DMS 273 (cell line): ENCODE measurements at regions not wholly inside any gene's neighbourhood (a gene's known extent, or its start where the extent isn't known, plus 50 kb on each side); places are given as distances from the start of the nearest gene placed in this dataset.

Experiments used
- DNase-seq: peaks from one replicate; lab custom pipeline; 2025; ENCODE audit not compliant: unreplicated experiment; lab: John Stamatoyannopoulos, UW

DNA sequence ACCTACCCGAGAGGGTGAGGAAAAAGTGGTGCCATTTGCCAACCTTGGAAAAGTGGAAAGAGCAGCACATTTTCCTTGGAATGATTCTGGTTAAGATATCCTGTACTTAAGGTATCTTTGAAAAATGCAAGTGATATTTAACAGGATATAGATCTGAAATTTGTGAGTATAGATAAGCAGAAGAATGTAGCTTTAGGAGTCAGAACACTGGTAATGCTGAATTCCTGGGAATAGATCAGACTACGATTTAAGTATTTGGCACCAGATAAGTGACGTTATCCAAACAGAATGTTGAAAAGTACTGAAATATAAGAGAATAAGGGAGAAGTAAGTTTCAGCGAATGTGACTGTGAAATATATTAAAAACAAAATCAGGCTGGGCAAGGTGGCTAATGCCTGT lies 210.1 kb downstream of the PCDH7 start:
- no peak for DNase-seq

DNA sequence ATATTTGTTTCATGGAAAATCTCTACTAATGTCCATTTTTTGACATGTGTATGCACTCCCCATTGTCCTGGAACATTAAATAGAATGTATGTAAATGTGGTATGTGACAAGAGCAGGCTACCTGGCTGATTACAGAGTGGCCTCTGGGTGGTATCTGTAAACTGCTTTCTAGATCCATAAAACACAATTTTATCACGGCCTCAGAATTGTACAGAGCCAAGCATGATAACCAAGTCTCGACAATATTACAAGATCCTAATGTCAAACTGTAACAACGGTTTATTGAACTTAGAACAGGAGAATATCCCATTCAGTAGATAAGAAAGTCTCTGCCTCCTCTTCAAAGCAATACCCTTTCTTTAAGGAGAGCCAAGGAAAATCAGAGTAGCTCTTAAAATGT lies 212.4 kb downstream of the PCDH7 start:
- DNase-seq = no peak

DNA sequence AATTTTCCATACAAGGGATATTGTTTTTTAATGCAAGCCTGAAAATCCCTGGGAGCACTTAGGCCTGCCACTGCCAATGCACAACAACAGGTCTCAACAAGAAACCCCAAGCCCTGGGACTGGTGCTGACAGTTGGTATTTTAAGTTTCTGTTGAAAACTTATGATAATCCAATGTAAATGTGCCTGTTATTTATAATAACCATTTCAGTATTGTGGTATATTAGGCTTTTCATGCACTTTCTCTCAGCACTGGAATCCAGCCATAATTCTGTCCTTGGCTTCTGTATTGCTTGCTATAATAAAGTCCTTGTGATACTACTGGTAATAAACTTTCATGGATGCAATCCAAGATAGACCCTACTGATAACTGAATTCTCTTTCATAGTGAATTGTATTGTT lies 218.9 kb downstream of the PCDH7 start:
- no peak for DNase-seq

DNA sequence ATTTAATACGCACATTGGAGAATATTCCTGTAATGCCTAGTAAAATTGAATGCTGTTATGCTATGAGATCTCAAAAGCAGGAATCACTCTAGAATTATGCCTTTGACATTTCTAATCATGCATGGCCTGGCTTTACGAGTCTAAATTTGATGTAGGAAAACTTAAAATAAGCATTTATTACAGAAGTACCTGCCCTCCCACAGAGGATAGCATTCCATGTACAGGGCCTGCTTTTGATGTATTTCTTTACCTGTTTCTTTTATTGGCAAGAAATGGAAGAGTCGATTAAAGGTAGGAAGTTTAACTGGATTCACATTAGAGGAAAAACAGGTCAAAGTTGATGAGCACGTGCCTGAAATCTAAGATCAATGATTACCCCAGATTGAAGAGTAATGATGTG lies 219.5 kb downstream of the PCDH7 start:
- DNase-seq = no peak

DNA sequence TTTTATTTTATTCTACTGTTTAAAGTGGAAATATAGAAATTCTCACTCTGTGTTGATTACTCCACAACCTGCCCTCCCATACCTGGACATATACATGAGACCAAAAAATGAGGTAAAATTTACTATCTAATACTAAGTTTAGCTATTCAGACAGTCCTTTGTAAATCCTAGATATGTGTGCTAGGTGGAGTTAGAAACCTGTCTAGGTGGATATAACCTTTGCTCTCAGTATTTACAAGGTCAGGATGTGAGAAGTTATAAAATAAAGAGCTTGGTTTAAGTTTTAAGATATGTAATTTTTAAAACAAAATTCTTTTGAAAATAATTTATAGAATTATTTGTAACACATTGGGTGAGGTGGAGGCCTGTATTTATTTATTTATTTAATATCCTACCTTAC lies 221.5 kb downstream of the PCDH7 start:
- no peak for DNase-seq

DNA sequence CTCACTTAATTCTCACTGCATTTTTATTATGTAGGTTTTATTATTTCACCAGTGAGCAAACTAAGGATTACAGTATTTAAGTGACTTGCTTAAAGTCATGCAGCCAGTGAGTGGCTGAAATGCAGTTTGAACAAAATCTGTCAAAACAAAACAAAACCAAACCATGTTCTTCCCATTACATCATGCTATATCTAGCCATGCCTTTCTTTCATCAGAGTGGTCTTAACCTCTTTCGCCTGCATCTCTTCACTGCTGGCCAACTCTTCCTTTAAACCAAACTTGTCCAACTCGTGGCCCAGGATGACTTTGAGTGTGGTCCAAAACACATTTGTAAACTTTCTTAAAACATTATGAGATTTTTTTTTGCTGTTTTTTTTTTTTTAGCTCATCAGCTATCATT lies 223.2 kb downstream of the PCDH7 start:
- DNase-seq = no peak

DNA sequence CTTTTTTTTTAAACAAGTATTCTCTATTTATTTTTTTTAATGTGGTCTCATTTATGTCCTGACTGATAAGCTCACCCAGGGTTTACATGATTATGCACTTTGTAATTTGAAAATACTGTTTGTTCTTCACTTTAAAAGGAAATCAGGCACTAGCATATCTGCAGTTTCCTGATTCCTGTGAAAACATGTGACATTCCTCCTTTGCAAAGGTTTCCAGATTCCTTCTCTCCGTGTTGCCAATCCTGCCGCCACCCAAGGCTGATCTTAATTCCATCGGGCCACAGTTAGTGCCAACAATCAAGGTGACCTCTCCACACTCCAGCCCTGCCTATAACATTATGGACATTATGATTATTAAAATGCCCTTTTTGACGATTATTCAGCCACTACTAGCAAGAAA lies 225.4 kb downstream of the PCDH7 start:
- no peak for DNase-seq

DNA sequence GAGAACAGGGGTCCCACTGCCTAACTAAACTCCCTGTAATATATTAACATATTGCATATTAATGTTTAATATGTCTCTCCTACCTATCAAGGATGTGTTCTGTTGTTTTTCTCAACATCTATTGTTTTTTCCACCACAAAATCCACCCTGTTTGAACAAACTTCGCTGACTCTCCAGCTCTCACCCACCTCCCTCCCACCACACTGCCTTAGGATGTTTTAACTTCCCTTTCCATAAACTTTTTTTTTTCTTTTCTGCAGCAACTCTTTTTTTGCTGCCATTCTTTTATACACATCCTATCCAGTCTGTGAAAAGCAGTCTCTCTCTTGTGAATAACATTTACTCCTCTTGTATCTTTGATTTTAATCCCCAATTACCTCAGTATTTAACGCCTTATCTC lies 226.1 kb downstream of the PCDH7 start:
- DNase-seq = no peak

DNA sequence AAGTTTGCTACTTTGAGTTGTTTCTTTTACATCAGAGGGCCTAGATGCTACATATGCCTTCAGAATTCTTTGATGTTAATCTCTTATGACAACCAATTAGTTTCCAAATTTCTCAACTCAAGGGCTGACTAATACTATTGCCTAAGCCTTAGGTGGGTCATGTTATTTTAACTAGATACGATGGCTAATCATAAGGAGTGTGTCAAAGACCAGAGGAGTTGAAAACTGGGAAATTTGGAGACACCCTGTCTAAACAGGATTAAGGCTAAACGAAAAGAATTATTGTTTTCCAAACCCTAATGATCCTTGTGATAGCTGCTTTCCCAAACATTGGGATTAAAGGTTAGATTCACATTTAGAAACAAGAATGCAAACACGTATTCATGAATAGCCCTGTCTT lies 228.5 kb downstream of the PCDH7 start:
- no peak for DNase-seq

DNA sequence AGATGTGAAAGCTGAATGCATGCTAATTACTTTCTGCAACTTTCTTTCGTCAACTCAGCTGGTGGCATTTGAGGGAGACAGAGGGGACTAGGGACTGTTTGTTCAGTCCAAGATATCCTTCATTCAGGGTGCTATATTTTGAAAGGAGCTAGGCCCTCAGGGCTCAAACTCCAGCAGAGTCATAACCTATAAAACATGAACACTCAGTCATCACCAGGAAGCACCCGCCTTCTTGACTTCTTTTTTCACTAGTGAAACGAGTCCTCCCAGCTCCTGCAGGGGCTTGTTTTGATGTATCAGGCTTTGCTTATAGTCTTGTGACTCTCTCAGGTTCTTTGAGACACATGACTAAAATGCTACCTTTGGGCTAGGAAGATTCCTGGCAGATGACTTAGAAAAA lies 230.6 kb downstream of the PCDH7 start:
- no peak for DNase-seq

DNA sequence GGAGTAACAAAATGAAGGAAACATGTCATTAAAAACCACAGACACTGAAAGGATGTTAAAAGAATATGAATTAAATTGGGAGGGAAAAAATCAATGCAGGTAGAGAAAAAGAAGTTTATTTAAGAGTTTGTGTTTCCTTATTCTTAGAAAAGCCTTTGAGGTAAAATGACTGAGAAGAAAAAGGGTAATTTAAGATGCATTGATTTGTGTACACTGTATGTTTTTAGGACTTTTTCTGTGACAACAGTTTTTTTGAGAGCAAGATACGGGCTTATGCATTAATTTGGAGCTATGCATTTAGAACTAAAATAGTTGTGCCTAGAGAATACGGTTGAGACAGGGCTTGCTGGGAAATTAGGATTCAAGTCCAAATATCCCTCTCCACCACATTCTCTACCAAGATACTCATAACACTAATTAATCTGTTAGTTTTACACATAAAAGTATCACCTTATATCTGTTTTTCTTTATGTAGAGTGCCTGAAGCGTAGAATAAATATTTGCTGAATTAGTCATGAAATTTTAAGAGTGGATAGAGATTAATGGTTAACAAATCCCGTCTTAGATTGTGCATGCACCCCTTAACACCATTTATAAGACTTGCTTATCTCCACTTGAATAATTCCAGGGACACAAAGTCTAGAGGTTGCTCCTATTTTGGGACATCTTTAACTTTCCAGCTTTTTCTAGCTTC lies 232.5 kb downstream of the PCDH7 start:
- no peak for DNase-seq

DNA sequence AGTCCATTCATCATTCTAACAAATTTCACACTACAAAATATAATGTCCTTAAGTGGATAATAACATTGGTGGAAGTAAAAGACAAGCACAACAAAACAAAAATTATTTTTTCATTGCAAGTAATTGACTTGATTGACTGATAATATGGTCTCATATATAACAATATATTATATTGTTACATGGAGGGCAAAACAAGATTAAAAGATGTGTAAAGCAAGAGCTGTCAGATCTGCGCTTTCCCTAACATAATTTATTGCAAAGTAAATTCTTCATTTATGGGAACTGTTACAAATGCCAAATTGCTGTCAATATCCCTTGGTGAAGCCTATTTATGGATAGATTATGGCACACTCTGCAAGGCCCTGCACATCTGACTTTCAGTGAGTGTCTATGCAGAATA lies 233.6 kb downstream of the PCDH7 start:
- DNase-seq = no peak

DNA sequence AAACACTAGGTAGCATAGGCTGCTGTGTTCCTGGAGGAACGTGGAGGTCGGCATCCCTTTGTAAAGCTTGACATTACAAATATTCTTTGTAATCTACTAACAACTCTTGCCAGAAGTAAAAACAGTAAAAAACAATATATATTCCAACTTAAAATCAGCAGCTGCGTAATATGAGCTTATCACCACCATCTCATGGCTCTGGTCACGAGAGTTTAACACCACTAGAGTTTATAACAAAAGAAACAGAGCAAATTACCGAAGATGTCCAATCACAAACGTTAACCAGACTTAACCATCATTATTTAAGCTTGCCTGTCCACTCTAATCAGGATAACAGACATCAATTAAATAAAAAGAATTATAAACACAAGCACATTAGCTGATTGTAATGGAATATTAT lies 236.7 kb downstream of the PCDH7 start:
- no peak for DNase-seq

DNA sequence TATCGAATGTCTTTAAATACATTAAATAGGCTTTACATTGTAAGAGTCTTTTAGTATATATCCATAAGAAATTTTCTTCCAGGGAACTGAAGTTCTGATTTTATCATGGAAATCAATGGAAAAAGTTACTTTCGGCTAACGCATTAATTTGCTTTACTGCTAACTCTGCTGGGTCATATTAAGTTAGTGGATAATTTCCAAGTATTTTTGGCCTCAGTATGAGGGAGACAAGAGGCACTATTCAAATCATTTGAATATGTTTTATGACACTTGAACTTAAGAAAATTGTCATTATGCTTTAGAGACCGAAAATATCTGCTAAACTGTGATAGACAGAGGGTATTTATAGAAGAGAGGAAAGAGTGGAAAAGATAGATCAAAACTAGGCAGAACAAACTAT lies 237.5 kb downstream of the PCDH7 start:
- no peak for DNase-seq

DNA sequence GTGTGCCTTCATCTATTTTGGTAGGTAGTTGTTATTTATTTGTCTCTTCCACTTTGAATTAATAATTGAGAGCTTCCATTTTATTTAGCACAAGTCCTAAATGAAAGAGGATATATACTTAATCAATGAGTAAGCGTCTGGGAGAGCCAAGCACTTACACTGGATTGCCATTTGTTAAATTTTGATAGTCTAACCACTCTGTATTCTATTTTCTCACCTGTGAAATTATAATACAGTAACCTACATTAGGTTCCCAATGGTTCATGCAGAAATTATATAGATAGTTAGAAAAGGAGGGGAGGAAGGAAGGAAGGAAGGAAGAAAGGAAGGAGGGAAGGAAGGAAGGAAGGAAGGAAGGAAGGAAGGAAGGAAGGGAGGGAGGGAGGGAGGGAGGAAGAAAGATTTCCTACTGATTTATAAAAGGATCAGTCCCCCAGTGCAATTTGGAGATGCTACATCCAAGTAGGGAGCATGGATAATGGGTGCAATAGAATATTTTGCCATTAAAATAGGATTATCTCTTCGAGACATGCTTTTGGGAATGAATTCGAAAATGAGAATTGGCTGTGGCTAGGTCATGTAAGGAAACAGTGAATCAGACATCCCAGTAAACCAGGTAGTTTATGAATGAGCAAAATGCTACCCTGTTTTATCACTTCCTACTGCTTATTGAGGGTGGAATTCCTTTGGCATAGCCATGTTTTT lies 239.8 kb downstream of the PCDH7 start:
- no peak for DNase-seq

DNA sequence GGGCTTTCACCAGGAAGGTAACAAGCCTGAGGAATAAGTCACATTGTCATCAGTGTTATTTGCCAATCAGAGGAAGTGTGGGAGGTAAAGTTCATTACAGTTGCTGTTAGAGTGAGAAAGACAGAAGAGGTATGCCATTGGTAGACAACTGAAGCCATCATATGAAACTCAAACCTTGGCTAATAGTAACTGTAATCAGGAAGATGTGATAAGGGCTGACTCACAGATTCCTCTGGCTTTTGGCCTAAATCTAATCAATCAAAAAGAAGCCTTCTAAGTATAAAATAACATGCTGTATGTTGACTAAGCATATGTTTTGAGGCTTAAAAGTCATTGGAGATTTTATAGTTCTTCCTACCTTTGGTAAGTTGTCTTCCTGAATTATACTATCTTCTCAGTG lies 242.8 kb downstream of the PCDH7 start:
- no peak for DNase-seq

DNA sequence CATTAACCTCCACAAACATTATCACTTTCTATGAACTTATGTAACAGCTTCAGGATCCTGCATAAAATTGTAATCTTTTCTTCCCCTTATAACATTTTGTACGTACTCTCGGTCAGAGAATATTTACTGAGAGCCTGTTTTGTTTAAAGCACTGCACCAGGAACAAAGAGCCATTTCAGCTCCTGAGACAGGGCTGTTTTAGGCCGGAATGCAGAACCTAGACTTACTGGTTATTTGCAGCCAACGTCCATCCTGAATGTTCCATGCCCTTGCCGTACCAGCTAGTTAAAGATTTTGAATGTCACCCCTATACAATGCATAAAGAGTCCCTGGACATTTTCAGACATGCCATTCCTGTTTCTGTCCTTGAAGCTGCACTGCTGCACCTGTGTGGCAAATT lies 248.8 kb downstream of the PCDH7 start:
- no peak for DNase-seq

DNA sequence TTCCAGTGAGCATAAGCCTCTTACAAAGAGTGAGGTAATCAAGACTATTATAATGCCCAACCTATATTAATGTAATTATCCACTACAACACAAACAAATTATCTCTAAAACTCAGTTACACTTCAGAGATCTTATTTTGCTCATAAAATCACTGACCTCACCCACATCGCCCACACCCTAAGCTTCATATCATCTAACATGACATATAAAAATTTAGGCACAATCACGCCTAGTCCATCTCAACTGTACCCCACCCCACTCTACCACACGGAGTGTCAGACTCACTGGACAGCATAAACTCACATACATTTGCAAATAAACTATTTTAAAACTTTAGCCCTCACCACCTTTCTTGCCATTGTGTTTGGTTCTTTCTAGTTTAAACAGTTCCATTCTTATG lies 252.4 kb downstream of the PCDH7 start:
- no peak for DNase-seq

DNA sequence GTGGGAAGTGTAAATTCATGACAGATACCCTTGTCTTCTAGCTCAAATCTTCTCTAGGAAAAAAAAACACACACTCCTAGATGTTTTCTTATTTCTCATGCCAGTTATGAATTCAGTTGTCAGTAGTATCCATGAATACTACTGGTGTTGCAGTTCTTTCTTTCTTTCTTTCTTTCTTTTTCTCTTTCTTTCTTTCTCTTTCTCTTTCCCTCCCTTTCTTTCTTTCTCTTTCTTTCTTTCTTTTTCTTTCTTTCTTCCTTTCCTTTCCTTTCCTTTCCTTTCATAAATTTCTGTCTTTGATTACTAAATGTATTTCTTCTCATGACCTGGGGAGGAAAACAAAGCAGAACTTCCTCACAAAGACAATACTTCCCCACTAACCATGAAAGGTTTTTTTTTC lies 253.8 kb downstream of the PCDH7 start:
- no peak for DNase-seq

DNA sequence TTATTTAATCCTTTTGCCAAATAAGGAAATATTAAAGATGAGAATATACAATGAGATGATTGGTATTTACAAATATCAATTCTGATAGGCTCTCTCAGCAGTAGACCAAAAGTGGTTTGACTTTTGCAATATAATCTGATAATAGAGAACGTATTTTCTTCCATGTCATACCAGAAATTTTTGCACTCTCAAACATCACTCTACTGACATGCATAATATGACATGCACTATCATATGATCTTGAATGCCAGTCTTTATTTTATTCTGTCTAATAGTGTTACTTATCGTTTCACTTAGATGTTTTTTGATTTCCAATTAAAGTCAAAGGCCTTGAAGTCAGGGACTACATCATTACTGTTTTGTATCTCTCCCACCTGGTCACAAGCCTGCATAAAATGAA lies 259.2 kb downstream of the PCDH7 start:
- no peak for DNase-seq

DNA sequence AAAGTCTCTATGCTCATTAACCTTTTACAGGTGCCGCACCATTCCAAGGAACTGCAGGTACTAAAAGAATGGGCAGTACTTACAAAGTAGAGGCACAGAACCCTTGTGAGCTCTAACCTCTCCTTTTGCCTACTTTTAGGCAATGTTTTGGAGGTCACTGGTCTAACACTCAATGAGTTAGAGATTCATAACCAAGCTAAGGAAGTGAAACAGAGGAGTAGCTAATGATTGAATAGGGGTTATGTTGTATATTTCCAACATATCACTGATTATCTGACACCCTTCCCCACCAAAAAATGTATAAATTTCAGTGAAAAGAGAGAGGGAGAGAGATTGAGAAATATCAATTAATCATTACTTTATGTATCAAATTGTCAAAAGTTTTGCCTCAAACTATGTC lies 269.3 kb downstream of the PCDH7 start:
- no peak for DNase-seq

DNA sequence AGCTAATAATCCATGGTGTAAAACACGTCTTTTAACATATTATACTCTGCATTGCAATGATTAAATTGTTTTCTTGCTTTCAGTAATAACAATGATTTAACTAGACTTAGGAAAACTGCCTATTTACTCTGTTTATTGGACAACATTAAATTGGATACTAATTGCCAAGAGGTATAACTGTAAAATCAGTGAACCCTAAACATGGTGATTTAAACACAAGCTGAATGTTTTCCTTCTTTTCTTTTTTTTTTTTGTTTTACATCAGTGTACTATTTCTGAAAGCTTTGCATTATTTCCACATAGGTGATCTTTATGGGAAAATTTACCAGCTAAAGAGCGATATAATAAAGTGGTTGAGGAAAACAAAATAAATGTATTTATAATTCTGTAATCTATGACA lies 276.7 kb downstream of the PCDH7 start:
- DNase-seq = no peak

DNA sequence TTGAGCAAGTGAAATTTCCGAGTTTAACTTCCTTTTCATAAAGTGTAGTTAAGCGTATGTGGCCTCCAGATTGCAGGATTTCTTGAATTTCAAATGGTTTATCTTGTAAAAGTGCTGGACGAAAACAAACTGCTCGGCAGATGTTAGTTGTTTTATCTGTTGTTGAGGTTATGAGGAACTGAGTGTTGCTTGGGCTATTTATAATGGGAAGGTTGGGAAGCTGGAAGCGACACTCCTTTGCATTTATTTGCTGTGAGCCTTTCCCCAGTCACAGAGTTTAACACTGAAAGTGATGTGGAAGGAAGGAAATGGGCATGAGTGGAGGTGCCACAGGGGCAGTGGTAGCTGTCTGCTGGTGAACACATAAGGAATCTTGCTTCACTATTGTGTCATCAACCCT lies 284.9 kb downstream of the PCDH7 start:
- DNase-seq = no peak
